Psoas muscle (tissue), 7 donors: ENCODE measurements at regions not wholly inside any gene's neighbourhood (a gene's known extent, or its start where the extent isn't known, plus 50 kb on each side); places are given as distances from the start of the nearest gene placed in this dataset.

Experiments used
- ATAC-seq, 4 donors: fragments of 200-7000 bp; cut with Tn5 transposase; one replicate each; pipeline ENCODE4 v1.9.1; 2020; ENCODE audit warnings: moderate library complexity in 3 of 4, mild to moderate bottlenecking in 2 of 4
- DNase-seq, 2 donors: peaks; one replicate each; pipeline ENCODE4 v3.0.0-alpha.2; 2020
- H3K27ac ChIP-seq: fragments of 200-600 bp; one replicate; pipeline ENCODE4 v1.8.0; 2022
- H3K27me3 ChIP-seq, 3 donors: fragments of 200-600 bp in 1 of 3; one replicate each; pipeline versions ENCODE4 v1.6.1 to v1.8.0; 2013 to 2022; ENCODE audit warnings: low read length in 2 of 3, mild to moderate bottlenecking in 2 of 3, moderate library complexity in 1 of 3; ENCODE audit not compliant: insufficient read depth in 3 of 3
- H3K36me3 ChIP-seq, 2 donors: fragments of 200-600 bp in 1 of 2; one replicate each; pipeline versions ENCODE4 v1.6.1 to v1.8.0; 2013 to 2022; ENCODE audit warnings: low read depth in 1 of 2, mild to moderate bottlenecking in 1 of 2, moderate library complexity in 1 of 2; ENCODE audit not compliant: insufficient read depth in 1 of 2
- H3K4me1 ChIP-seq: fragments of 200-600 bp; one replicate; pipeline ENCODE4 v1.8.0; 2022
- H3K4me3 ChIP-seq: fragments of 200-600 bp; one replicate; pipeline ENCODE4 v1.8.0; 2022; ENCODE audit warnings: mild to moderate bottlenecking
- H3K9me3 ChIP-seq: fragments of 200-600 bp; one replicate; pipeline ENCODE4 v1.8.0; 2022
- CTCF ChIP-seq: fragments of 200-600 bp; IDR thresholded peaks from one replicate; pipeline ENCODE4 v1.8.0; 2022; ENCODE audit warnings: antibody characterized with exemption
- WGBS, 3 donors: extraction: QIAGEN DNeasy Blood & Tissue Kit; methylation state at CpG; one replicate each; pipeline versions ENCODE4 v1.1.6 to v1.1.7; 2013; 5-methylcytosine and 5-hydroxymethylcytosine counted together
- intact Hi-C, 2 donors: fragments of 100-400 bp; cut with DNase I; formaldehyde crosslinking; loops; one replicate each; pipeline versions ENCODE4 v1.11.0 to v1.14.2; 2022
- donor health status: healthy with polysubstance abuse.
- donor health status: DM: no; HTN: no; CAD: no; lungs with moderate emphysema.
- donor health status: Bipolar disorder and iron deficiency.
- donor health status: healthy.
- donor health status: DM: yes; HTN: yes; CAD: no.
- donor health status: DM: no; HTN: no; CAD: no.
- donor health status: DM: yes; HTN: yes; CAD: no.

GRCh38 chr21:35853321-35854239 lies 206.7 kb downstream of the SETD4 start:
- no peak overlapping the region for H3K4me3 ChIP-seq
- H3K27me3 ChIP-seq: peaks cover 0 to 4% (median 0%) of the 10 kb centered on the region in 3 donors
- DNase-seq (no peak), ATAC-seq (no peak)
- 81 to 85% (median 85%) methylated on average over 9 of the region's 9 CpGs for WGBS, 3 donors
- TF ChIP-seq CTCF: no peak
- H3K27ac ChIP-seq: no peak overlapping the region
- H3K4me1 ChIP-seq: peaks cover 5% of the 10 kb centered on the region
- no peaks in the 10 kb centered on the region for H3K36me3 ChIP-seq
- H3K9me3 ChIP-seq: no peaks in the 10 kb centered on the region
- intact Hi-C loops: loop anchor here in 1 of 2 donors (5.0 kb wide), 1 partner anchor 79 kb away; no protein-coding TSS in a partner anchor

DNA sequence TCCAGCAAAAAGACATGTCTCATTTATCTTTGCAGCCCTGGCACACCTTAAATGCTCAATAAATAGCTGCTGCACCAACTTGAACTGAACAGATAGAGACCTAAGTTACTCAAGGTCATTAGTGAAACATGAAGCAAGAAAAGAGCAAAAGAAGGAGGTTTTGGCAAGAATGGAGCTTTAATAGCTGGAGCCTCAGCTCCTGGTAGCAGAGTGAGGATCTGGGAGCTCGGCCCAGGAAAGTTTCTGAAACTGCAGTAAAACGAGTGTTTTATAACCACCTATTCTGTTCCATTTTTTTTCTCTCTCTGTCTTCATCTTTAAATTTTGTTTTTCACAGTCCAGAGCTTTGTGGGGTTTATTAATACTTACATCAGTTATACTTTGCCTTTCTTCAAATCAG lies 207.5 kb downstream of the SETD4 start:
- Histone ChIP-seq H3K27me3 (peaks cover 0 to 5% (median 0%) of the 10 kb centered on the region in 3 donors), H3K27ac (no peak overlapping the region), H3K36me3 (no peaks in the 10 kb centered on the region), H3K4me1 (peaks cover 5% of the 10 kb centered on the region), H3K4me3 (no peak overlapping the region), H3K9me3 (no peaks in the 10 kb centered on the region)
- ATAC-seq: peak in 1 of 4 donors; percentile 40
- intact Hi-C loops: loop anchor here in 1 of 2 donors (5.0 kb wide), 1 partner anchor 79 kb away; no protein-coding TSS in a partner anchor
- WGBS, 3 donors: 65 to 81% (median 72%) methylated on average over 2 of the region's 2 CpGs
- TF ChIP-seq CTCF: no peak
- DNase-seq: no peak

DNA sequence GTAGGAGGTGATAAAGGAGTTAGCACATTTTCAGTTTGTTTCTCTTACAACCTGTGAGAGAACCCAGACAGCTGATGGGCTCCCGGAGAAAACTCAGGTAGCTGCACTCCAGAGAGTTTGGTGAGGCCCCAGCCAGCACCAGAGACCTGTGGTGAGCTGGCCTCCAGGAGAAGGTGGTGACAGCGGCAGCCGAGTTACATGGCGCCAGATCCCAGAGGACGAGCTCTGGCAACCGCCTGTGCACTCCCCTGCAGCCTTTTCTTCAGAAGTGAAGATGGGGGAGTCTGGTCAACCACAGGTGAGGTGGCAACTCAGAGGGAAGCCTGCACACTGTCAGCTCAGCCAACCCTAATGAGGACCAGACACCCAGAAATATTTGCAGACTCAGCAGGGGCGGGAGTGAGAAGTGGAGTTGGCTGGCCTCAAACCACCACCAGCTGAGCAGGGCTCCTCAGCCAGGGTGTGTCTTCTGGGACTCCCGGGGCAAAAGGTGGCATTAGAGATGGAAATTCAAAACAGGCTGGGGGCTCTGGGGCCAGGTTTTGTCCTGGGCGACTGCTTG lies 209.7 kb downstream of the SETD4 start:
- DNase-seq (peak in 1 of 2 donors; percentile 52), ATAC-seq (peak in 2 of 4 donors; percentile 27 to 32)
- no peak overlapping the region for H3K27ac ChIP-seq
- no peak for TF ChIP-seq CTCF
- H3K36me3 ChIP-seq: no peaks in the 10 kb centered on the region
- H3K4me3 ChIP-seq: peak overlapping the region; percentile 11
- intact Hi-C loops: loop anchor here in 1 of 2 donors (5.0 kb wide), 1 partner anchor 82 kb away; no protein-coding TSS in a partner anchor
- WGBS, 3 donors: 57 to 65% (median 59%) methylated on average over 9 of the region's 9 CpGs
- peaks cover 5% of the 10 kb centered on the region for H3K4me1 ChIP-seq
- H3K9me3 ChIP-seq: no peaks in the 10 kb centered on the region
- H3K27me3 ChIP-seq: peaks cover 0 to 7% (median 0%) of the 10 kb centered on the region in 3 donors

GRCh38 chr21:35850029-35850428 lies 210.3 kb downstream of the SETD4 start:
- no peak for TF ChIP-seq CTCF
- Histone ChIP-seq H3K9me3 (no peaks in the 10 kb centered on the region), H3K36me3 (no peaks in the 10 kb centered on the region), H3K4me3 (no peak overlapping the region), H3K27me3 (peaks cover 0 to 6% (median 0%) of the 10 kb centered on the region in 3 donors), H3K27ac (no peak overlapping the region), H3K4me1 (peaks cover 5% of the 10 kb centered on the region)
- intact Hi-C loops: loop anchor here in 1 of 2 donors (5.0 kb wide), 1 partner anchor 82 kb away; no protein-coding TSS in a partner anchor
- WGBS, 3 donors: 24 to 39% (median 25%) methylated on average over 5 of the region's 5 CpGs
- peak; percentile 58 to 74 (median 59) for ATAC-seq
- no peak for DNase-seq
